A673 (cell line): ENCODE measurements at regions not wholly inside any gene's neighbourhood (a gene's known extent, or its start where the extent isn't known, plus 50 kb on each side); places are given as distances from the start of the nearest gene placed in this dataset.
"Not testable (repeated sequence)": the region's sequence is repeated elsewhere in the genome, so short reads cannot be mapped to it uniquely, and the experiment has no call there.

Experiments used
- BruUV-seq: library from RNA; stranded (reverse); fragments of 400-500 nt; replicated peaks from 2 replicates; lab custom pipeline; 2021; lab: Mats Ljungman, UMichigan
- CTCF ChIA-PET: fragments of 300-600 bp; sonication (Branson Sonifier 250); formaldehyde crosslinking; loops from one replicate; lab custom pipeline; 2022; ENCODE audit warnings: antibody characterized with exemption; lab: Charles Lee
- POLR2A ChIA-PET: fragments of 300-600 bp; sonication (Branson Sonifier 250); formaldehyde crosslinking; loops from one replicate; lab custom pipeline; 2022; ENCODE audit warnings: antibody characterized with exemption; ENCODE audit not compliant: low non-redundant PET; lab: Charles Lee
- DNase-seq: peaks from one replicate; pipeline ENCODE4 v3.0.0-alpha.2; 2015; ENCODE audit warnings: low spot score
- H3K27ac ChIP-seq: fragments of 200-600 bp; sonication (generic); 2 replicates; pipeline ENCODE4 v1.5.1; 2016; ENCODE audit warnings: mixed run types, low read depth, mild to moderate bottlenecking, mixed read lengths, antibody characterized with exemption, low read length; ENCODE audit not compliant: poor library complexity, severe bottlenecking
- H3K27me3 ChIP-seq: fragments of 200-600 bp; sonication (generic); replicated peaks from 2 replicates; pipeline ENCODE4 v1.6.1; 2017; ENCODE audit warnings: mixed run types, low read depth, mild to moderate bottlenecking, mixed read lengths, antibody characterized with exemption, low read length; ENCODE audit not compliant: insufficient read depth, poor library complexity
- H3K36me3 ChIP-seq: fragments of 200-600 bp; sonication (generic); 2 replicates; pipeline ENCODE4 v1.6.1; 2016; ENCODE audit warnings: mixed run types, mild to moderate bottlenecking, mixed read lengths, antibody characterized with exemption, low read length; ENCODE audit not compliant: insufficient read depth, poor library complexity, severe bottlenecking
- H3K4me1 ChIP-seq: fragments of 200-600 bp; sonication (generic); 2 replicates; pipeline ENCODE4 v1.6.1; 2017; ENCODE audit warnings: mixed run types, mild to moderate bottlenecking, mixed read lengths, antibody characterized with exemption, low read length; ENCODE audit not compliant: insufficient read depth, poor library complexity, severe bottlenecking
- H3K4me3 ChIP-seq: fragments of 200-600 bp; sonication (generic); 2 replicates; pipeline ENCODE4 v1.5.1; 2016; ENCODE audit warnings: low read depth, mixed run types, mild to moderate bottlenecking, mixed read lengths, low read length; ENCODE audit not compliant: poor library complexity, severe bottlenecking
- H3K9me3 ChIP-seq: fragments of 200-600 bp; sonication (generic); 2 replicates; pipeline ENCODE4 v1.6.1; 2016; ENCODE audit warnings: mixed run types, low read depth, mild to moderate bottlenecking, mixed read lengths, antibody characterized with exemption, low read length; ENCODE audit not compliant: poor library complexity, severe bottlenecking
- EZH2 ChIP-seq: fragments of 200-600 bp; sonication (generic); IDR thresholded peaks from 2 replicates; pipeline ENCODE4 v1.6.1; 2017; ENCODE audit warnings: borderline replicate concordance, low read depth, mild to moderate bottlenecking, mixed read lengths, antibody characterized with exemption, low read length; ENCODE audit not compliant: poor library complexity, severe bottlenecking
- intact Hi-C: fragments of 100-400 bp; cut with micrococcal nuclease; formaldehyde crosslinking; loops from one replicate; pipeline ENCODE4 v1.10.0; 2022; ENCODE audit not compliant: unreplicated experiment
- TF ChIP-seq, protein P1 (sequence below): fragments of 300-800, 200-600 bp; sonication (generic); conservative IDR thresholded peaks from 2 replicates; pipeline ENCODE4 v1.5.1; 2017; ENCODE audit warnings: low read depth, mild to moderate bottlenecking, antibody characterized with exemption, low read length, moderate library complexity, mixed read lengths

DNA sequence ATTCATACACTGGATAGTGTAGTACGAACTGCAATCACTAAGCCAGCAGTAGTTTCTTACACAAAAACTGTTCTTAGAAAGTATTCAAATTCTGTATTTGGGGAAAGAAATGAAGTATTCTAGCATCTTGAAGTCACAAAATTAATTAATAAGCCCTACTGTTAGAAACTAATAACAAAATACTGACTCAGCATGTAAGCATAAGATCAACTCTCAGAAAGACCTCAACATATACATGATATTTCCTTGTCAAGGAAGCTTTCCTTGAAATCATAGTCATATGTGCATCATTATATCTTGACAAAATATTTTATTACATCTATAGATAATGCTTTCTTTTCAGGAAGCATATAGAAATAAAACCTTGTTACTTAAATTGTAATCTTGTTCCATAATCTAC, 115.5 kb upstream of the GOLGA6L6 start:
- H3K9me3 ChIP-seq, result peaks cover 44% of the 10 kb centered on the region
- H3K4me1 ChIP-seq, result no peaks in the 10 kb centered on the region
- no peak for DNase-seq
- no peak overlapping the region for H3K27ac ChIP-seq
- BruUV-seq, result no TSS peak
- no peaks in the 10 kb centered on the region for H3K36me3 ChIP-seq
- TF ChIP-seq, protein P1, sequence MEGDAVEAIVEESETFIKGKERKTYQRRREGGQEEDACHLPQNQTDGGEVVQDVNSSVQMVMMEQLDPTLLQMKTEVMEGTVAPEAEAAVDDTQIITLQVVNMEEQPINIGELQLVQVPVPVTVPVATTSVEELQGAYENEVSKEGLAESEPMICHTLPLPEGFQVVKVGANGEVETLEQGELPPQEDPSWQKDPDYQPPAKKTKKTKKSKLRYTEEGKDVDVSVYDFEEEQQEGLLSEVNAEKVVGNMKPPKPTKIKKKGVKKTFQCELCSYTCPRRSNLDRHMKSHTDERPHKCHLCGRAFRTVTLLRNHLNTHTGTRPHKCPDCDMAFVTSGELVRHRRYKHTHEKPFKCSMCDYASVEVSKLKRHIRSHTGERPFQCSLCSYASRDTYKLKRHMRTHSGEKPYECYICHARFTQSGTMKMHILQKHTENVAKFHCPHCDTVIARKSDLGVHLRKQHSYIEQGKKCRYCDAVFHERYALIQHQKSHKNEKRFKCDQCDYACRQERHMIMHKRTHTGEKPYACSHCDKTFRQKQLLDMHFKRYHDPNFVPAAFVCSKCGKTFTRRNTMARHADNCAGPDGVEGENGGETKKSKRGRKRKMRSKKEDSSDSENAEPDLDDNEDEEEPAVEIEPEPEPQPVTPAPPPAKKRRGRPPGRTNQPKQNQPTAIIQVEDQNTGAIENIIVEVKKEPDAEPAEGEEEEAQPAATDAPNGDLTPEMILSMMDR, result no peak
- TF ChIP-seq EZH2, result no peak
- H3K27me3 ChIP-seq, result no peaks in the 10 kb centered on the region
- intact Hi-C loops, result no loop called here
- POLR2A ChIA-PET, result no interaction called here
- CTCF ChIA-PET, result no interaction called here
- no peak overlapping the region for H3K4me3 ChIP-seq

DNA sequence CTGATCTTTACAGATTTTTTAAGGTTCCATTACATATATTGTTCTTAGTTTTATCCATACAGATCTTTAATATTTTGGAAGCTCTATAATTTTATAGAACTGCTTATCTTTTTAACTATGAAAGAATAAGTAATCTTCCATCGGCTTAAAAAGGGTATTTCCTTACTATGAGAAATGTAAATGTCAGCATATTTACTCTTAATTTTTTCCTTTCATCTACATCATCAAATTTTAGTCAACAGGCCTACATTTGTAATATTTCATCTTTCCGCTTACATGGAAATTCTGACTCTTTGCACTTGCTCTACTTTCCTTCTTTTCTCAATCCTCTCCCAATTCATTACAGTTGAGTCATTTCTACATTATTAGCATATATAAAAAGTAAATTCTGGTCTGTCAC, 111.3 kb upstream of the GOLGA6L6 start:
- POLR2A ChIA-PET, result no interaction called here
- H3K4me3 ChIP-seq, result no peak overlapping the region
- H3K9me3 ChIP-seq, result peaks cover 35% of the 10 kb centered on the region
- no peak for TF ChIP-seq EZH2
- TF ChIP-seq, protein P1, result no peak
- CTCF ChIA-PET, result no interaction called here
- no peaks in the 10 kb centered on the region for H3K36me3 ChIP-seq
- intact Hi-C loops, result no loop called here
- no peak for DNase-seq
- BruUV-seq, result no TSS peak
- H3K27me3 ChIP-seq, result no peaks in the 10 kb centered on the region
- no peak overlapping the region for H3K27ac ChIP-seq
- no peaks in the 10 kb centered on the region for H3K4me1 ChIP-seq

DNA sequence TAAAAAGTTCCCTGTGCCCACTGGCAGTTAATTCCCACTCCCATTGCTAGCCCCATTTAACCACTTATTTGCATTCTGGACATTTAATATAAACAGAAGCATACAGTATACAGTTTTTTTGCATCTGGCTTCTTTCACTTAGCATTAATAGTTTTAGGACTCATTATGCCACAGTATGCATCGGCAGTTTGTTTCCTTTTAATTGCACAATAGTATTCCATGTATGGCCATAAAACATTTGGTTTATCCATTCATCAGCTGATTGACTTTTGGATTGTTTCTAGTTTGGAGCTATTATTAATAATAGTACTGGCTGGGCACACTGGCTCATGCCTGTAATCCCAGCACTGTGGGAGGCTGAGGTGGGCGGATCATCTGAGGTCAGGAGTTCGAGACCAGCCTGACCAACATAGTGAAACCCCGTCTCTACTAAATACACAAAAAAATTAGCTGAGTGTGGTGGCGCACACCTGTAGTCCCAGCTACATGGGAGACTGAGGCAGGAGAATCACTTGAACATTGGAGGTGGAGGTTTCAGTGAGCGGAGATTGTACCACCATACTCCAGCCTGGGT, 106.9 kb upstream of the GOLGA6L6 start:
- H3K27me3 ChIP-seq, DNase-seq, intact Hi-C loops, H3K4me1 ChIP-seq, H3K36me3 ChIP-seq, CTCF ChIA-PET, BruUV-seq, POLR2A ChIA-PET, H3K4me3 ChIP-seq, H3K27ac ChIP-seq: not testable (repeated sequence)
- peaks cover 36% of the 10 kb centered on the region for H3K9me3 ChIP-seq

DNA sequence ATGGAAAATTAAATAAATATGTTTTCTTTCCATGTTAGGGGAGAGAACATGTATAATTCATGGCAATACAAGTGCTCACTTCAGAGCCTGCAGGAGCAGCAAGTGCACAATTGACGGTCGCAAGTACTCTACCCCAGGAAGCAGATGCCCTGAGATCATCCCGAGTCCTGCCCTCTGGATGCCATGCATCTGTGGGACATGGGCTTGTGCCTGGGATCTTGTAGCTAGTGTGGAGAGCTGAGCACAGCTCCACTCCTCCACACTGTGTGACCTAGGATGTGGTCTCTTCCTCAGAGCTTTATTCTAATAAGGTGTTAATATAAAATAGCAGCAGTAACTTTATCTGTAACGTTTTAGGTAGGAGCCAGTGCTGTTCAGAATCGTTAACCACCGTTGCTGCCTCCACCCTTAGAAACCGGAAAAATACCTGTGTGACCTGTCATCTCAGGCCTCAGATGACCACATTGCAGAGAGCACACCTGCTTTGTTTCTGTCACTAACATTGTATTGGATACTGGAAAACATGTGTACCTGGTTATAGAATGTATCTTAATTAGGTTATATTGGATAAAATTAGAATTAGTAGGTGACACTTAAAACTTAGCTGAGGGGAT, 105.0 kb upstream of the GOLGA6L6 start:
- no peaks in the 10 kb centered on the region for H3K36me3 ChIP-seq
- H3K4me1 ChIP-seq, result no peaks in the 10 kb centered on the region
- no TSS peak for BruUV-seq
- POLR2A ChIA-PET, result no interaction called here
- DNase-seq, result no peak
- CTCF ChIA-PET, result no interaction called here
- peaks cover 39% of the 10 kb centered on the region for H3K9me3 ChIP-seq
- no peak overlapping the region for H3K27ac ChIP-seq
- intact Hi-C loops, result no loop called here
- no peaks in the 10 kb centered on the region for H3K27me3 ChIP-seq
- no peak for TF ChIP-seq EZH2
- TF ChIP-seq, protein P1, result no peak
- H3K4me3 ChIP-seq, result no peak overlapping the region
